WTC11 (cell line): ENCODE measurements at regions not wholly inside any gene's neighbourhood (a gene's known extent, or its start where the extent isn't known, plus 50 kb on each side); places are given as distances from the start of the nearest gene placed in this dataset.

Source experiments
- SP1 ChIP-seq: sonication (generic); formaldehyde crosslinking; conservative IDR thresholded peaks from 2 replicates; pipeline ENCODE4 v1.8.1; 2022; ENCODE audit warnings: missing genetic modification reagents
- TCF7 ChIP-seq: sonication (generic); formaldehyde crosslinking; IDR thresholded peaks from 2 replicates; pipeline ENCODE4 v1.8.0; 2022; ENCODE audit warnings: mild to moderate bottlenecking, low read depth, missing genetic modification reagents, moderate library complexity
- USF1 ChIP-seq: sonication (generic); formaldehyde crosslinking; IDR thresholded peaks from 2 replicates; pipeline ENCODE4 v1.8.0; 2022; ENCODE audit warnings: mild to moderate bottlenecking, missing genetic modification reagents
- USF2 ChIP-seq: sonication (generic); formaldehyde crosslinking; IDR thresholded peaks from 2 replicates; pipeline ENCODE4 v1.8.1; 2023; ENCODE audit warnings: mild to moderate bottlenecking, missing genetic modification reagents, moderate library complexity
- TF ChIP-seq, protein P1 (sequence below): fragments of 200-600 bp; IDR thresholded peaks from 2 replicates; pipeline ENCODE4 v1.8.0; 2022; ENCODE audit warnings: antibody characterized with exemption

DNA sequence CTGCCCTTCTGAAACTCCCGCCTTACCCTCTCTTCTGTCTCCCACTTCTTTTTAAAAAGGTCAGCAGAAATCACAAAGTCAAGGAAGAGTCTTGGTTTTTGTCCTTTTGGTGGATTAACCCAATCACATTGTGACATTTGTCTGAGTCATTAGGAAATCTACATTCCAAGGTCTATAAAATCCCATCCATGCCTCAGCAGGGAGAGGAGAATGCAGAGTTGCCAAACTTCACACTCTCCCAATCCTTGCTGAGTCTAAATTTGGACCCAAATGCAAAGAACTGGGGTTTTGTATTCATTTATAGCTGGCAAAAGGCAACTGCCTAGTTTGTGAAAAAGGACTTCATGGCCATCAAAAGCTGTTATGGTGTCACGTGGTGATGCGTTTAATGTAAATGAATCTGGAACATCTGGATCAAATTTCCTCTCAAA is 67.9 kb downstream of the TMEM30B start:
- TF ChIP-seq TCF7 (CRISPR knock-in tag) (no peak), USF1 (CRISPR knock-in tag) (no peak), SP1 (CRISPR knock-in tag) (no peak), USF2 (CRISPR knock-in tag) (no peak)
- TF ChIP-seq, protein P1, sequence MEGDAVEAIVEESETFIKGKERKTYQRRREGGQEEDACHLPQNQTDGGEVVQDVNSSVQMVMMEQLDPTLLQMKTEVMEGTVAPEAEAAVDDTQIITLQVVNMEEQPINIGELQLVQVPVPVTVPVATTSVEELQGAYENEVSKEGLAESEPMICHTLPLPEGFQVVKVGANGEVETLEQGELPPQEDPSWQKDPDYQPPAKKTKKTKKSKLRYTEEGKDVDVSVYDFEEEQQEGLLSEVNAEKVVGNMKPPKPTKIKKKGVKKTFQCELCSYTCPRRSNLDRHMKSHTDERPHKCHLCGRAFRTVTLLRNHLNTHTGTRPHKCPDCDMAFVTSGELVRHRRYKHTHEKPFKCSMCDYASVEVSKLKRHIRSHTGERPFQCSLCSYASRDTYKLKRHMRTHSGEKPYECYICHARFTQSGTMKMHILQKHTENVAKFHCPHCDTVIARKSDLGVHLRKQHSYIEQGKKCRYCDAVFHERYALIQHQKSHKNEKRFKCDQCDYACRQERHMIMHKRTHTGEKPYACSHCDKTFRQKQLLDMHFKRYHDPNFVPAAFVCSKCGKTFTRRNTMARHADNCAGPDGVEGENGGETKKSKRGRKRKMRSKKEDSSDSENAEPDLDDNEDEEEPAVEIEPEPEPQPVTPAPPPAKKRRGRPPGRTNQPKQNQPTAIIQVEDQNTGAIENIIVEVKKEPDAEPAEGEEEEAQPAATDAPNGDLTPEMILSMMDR = no peak
